Gastroesophageal sphincter (tissue), 4 donors: ENCODE measurements at regions not wholly inside any gene's neighbourhood (a gene's known extent, or its start where the extent isn't known, plus 50 kb on each side); places are given as distances from the start of the nearest gene placed in this dataset.

Experiments
- ATAC-seq: fragments of 150-250 bp; one replicate; pipeline ENCODE4 v1.9.1; 2016; ENCODE audit warnings: mild to moderate bottlenecking, moderate library complexity
- H3K27ac ChIP-seq, 4 donors: fragments of 200-600 bp; sonication (generic) in 3 of 4; 1 replicate in 3 of 4; 2 replicates in 1 of 4; pipeline ENCODE4 v1.5.1; 2016 to 2019
- H3K27me3 ChIP-seq: fragments of 200-600 bp; sonication (generic); one replicate; pipeline ENCODE4 v1.5.1; 2019
- H3K36me3 ChIP-seq, 2 donors: fragments of 200-600 bp; sonication (generic); one replicate each; pipeline ENCODE4 v1.5.1; 2019; ENCODE audit warnings: control low read depth in 1 of 2
- H3K4me1 ChIP-seq, 3 donors: fragments of 200-600 bp; sonication (generic); 1 replicate in 2 of 3; 2 replicates in 1 of 3; pipeline ENCODE4 v1.5.1; 2016 to 2019; ENCODE audit warnings: control low read depth in 2 of 3
- H3K4me3 ChIP-seq, 2 donors: fragments of 200-600 bp; sonication (generic); one replicate each; pipeline ENCODE4 v1.5.1; 2019; ENCODE audit warnings: mild to moderate bottlenecking in 1 of 2, moderate library complexity in 1 of 2
- H3K9me3 ChIP-seq, 3 donors: fragments of 200-600 bp; sonication (generic); one replicate each; pipeline ENCODE4 v1.5.1; 2017 to 2019; ENCODE audit warnings: control low read depth in 2 of 3
- CTCF ChIP-seq, 4 experiments: fragments of 200-600 bp in 2 of 4; fragments of 450-650 bp in 2 of 4; sonication (generic) in 1 of 4; IDR thresholded peaks; one replicate each; pipeline ENCODE4 v1.5.1; 2017 to 2019; ENCODE audit warnings: antibody characterized with exemption in 4 of 4, mild to moderate bottlenecking in 2 of 4, moderate library complexity in 2 of 4
- EP300 ChIP-seq: sonication (generic); formaldehyde crosslinking; IDR thresholded peaks from one replicate; pipeline ENCODE4 v1.6.1; 2017; ENCODE audit warnings: antibody characterized with exemption, mild to moderate bottlenecking
- POLR2A ChIP-seq, 2 donors: fragments of 450-650 bp; IDR thresholded peaks; one replicate each; pipeline ENCODE4 v1.6.1; 2017; ENCODE audit warnings: antibody characterized with exemption in 2 of 2, mild to moderate bottlenecking in 2 of 2, moderate library complexity in 1 of 2
- POLR2AphosphoS5 ChIP-seq: sonication (generic); formaldehyde crosslinking; IDR thresholded peaks from one replicate; pipeline ENCODE4 v1.6.1; 2017; ENCODE audit warnings: antibody characterized with exemption
- WGBS, 2 donors: methylation state at CpG; one replicate each; pipeline ENCODE4 v1.1.5; 2018; ENCODE audit warnings: low coverage in 1 of 2; 5-methylcytosine and 5-hydroxymethylcytosine counted together

GRCh38 chr10:57222603-57223002, 861.5 kb upstream of the ZWINT start:
- H3K27me3 ChIP-seq, result no peaks in the 10 kb centered on the region
- H3K4me1 ChIP-seq, result no peaks in the 10 kb centered on the region
- H3K9me3 ChIP-seq, result no peaks in the 10 kb centered on the region
- no peak overlapping the region for H3K27ac ChIP-seq
- no peak for ATAC-seq
- H3K4me3 ChIP-seq, result no peak overlapping the region
- TF ChIP-seq CTCF (IDR thresholded peaks at IDR 0.05), result no peak
- no peak for TF ChIP-seq EP300
- TF ChIP-seq POLR2A (IDR thresholded peaks at IDR 0.05), result no peak
- H3K36me3 ChIP-seq, result no peaks in the 10 kb centered on the region
- WGBS, 2 donors, result 55 to 64% methylated on average over 1 to 2 of the region's 2 CpGs

- 62% methylated on average over 3 of the region's 3 CpGs; no CpG with 5 or more reads in 1 of the 2 donors for WGBS, 2 donors
- no peaks in the 10 kb centered on the region for H3K9me3 ChIP-seq
- no peaks in the 10 kb centered on the region for H3K4me1 ChIP-seq
- ATAC-seq, result no peak
- H3K27ac ChIP-seq, result no peak overlapping the region
- no peak overlapping the region for H3K4me3 ChIP-seq
- no peaks in the 10 kb centered on the region for H3K36me3 ChIP-seq
- H3K27me3 ChIP-seq, result no peaks in the 10 kb centered on the region
- TF ChIP-seq POLR2A (IDR thresholded peaks at IDR 0.05) (no peak), CTCF (IDR thresholded peaks at IDR 0.05) (no peak), EP300 (no peak), POLR2AphosphoS5 (no peak)
Observed at GRCh38 chr10:57222129-57222528, 861.1 kb upstream of the ZWINT start.

- Histone ChIP-seq H3K27ac (no peak overlapping the region), H3K36me3 (no peaks in the 10 kb centered on the region), H3K4me3 (no peak overlapping the region), H3K27me3 (no peaks in the 10 kb centered on the region), H3K9me3 (no peaks in the 10 kb centered on the region), H3K4me1 (no peaks in the 10 kb centered on the region)
- TF ChIP-seq POLR2AphosphoS5 (no peak), POLR2A (IDR thresholded peaks at IDR 0.05) (no peak), EP300 (no peak), CTCF (IDR thresholded peaks at IDR 0.05) (no peak)
- no peak for ATAC-seq
- 34 to 47% methylated on average over 3 of the region's 3 CpGs for WGBS, 2 donors
Observed at GRCh38 chr10:57221674-57222073, 860.6 kb upstream of the ZWINT start.

GRCh38 chr10:57218382-57218781, 857.3 kb upstream of the ZWINT start:
- no peaks in the 10 kb centered on the region for H3K36me3 ChIP-seq
- ATAC-seq, result no peak
- TF ChIP-seq POLR2AphosphoS5 (no peak), POLR2A (IDR thresholded peaks at IDR 0.05) (no peak), CTCF (IDR thresholded peaks at IDR 0.05) (no peak), EP300 (no peak)
- H3K4me1 ChIP-seq, result no peaks in the 10 kb centered on the region
- no peaks in the 10 kb centered on the region for H3K9me3 ChIP-seq
- H3K4me3 ChIP-seq, result no peak overlapping the region
- no peak overlapping the region for H3K27ac ChIP-seq
- H3K27me3 ChIP-seq, result no peaks in the 10 kb centered on the region

- Histone ChIP-seq H3K36me3 (no peaks in the 10 kb centered on the region), H3K27me3 (no peaks in the 10 kb centered on the region), H3K27ac (no peak overlapping the region), H3K4me1 (no peaks in the 10 kb centered on the region), H3K9me3 (no peaks in the 10 kb centered on the region), H3K4me3 (no peak overlapping the region)
- 17 to 67% methylated on average over 1 of the region's 1 CpG for WGBS, 2 donors
- TF ChIP-seq POLR2AphosphoS5 (no peak), POLR2A (IDR thresholded peaks at IDR 0.05) (no peak), CTCF (IDR thresholded peaks at IDR 0.05) (no peak), EP300 (no peak)
- no peak for ATAC-seq
Observed at GRCh38 chr10:57202356-57202755, 841.3 kb upstream of the ZWINT start.
